HFFc6 (cell line): ENCODE measurements at regions not wholly inside any gene's neighbourhood (a gene's known extent, or its start where the extent isn't known, plus 50 kb on each side); places are given as distances from the start of the nearest gene placed in this dataset.

Source experiments
- DNase-seq: peaks from one replicate; pipeline ENCODE4 v3.0.0-alpha.2; 2018
- H3K27ac Mint-ChIP-seq: 2 replicates; pipeline ENCODE4 v1.8.0; 2020; ENCODE audit warnings: mild to moderate bottlenecking, mixed read lengths
- H3K27me3 Mint-ChIP-seq: 2 replicates; pipeline ENCODE4 v1.8.0; 2021; ENCODE audit warnings: mild to moderate bottlenecking, moderate library complexity, mixed read lengths; ENCODE audit not compliant: insufficient read depth
- H3K36me3 Mint-ChIP-seq: 2 replicates; pipeline ENCODE4 v1.8.0; 2021; ENCODE audit warnings: low read depth, mixed read lengths
- H3K4me1 Mint-ChIP-seq: 2 replicates; pipeline ENCODE4 v1.8.0; 2020; ENCODE audit warnings: low read depth, mixed read lengths
- H3K4me3 Mint-ChIP-seq: 2 replicates; pipeline ENCODE4 v1.8.0; 2020; ENCODE audit warnings: mild to moderate bottlenecking, moderate library complexity, mixed read lengths
- H3K9me3 Mint-ChIP-seq: 2 replicates; pipeline ENCODE4 v1.8.0; 2020; ENCODE audit warnings: mild to moderate bottlenecking, mixed read lengths
- TF ChIP-seq, protein P1 (sequence below): fragments of 200-600 bp; sonication (generic); IDR thresholded peaks from 2 replicates; pipeline ENCODE4 v1.5.0; 2021; ENCODE audit warnings: antibody characterized with exemption, mild to moderate bottlenecking

DNA sequence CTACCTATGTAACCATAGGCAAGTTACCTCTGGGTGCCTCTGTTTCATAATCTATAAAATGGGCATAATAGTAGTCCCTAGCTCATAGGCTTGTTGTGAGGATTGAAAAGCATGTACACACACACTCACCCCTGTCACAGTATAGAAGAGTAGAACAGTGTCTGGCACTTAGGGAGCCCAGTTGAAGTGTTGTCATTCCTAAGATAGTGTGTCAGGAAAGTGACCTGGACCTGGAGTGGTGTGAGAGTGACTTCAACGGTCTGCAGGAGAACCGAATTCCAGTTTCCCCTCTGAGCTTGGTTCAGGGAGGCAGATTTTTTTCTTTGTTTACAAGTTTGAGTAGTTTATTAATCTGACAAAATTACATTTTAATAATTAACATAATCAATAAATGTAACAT, 229.9 kb upstream of the MAP3K7 start:
- H3K36me3 Mint-ChIP-seq: no peaks in the 10 kb centered on the region

DNA sequence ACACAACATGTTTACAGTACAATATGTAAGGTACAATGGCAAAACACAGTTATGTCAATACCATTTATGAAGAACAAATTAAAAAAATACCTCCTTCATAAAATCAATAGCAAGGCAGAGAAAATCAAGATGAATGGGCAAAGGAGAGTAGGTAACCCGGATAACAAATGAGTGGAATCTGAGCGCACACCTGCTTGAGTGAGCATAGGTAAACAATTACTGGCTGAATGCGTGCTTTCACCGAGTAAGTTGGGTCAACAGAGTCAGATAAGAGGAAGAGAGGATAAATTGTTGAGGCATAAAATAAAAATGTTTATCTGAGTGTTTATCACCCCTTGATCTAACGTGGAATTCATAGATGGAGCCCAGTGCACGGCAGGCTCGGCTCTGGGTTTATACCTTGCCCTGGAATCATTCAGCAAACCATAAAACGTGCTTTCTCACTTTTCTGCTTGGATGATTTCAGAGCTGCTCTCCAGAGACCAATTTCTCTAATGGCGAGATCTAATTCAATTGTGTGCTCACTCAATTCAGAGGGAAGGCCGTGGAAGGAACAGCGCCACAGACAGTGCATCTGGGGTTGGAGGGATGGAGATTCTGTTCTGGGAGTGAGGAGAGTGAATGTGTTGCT, 224.8 kb upstream of the MAP3K7 start:
- no peak overlapping the region for H3K4me3 Mint-ChIP-seq
- peaks cover 36% of the 10 kb centered on the region for H3K9me3 Mint-ChIP-seq
- H3K27ac Mint-ChIP-seq: no peak overlapping the region
- no peak for DNase-seq
- peaks cover 1% of the 10 kb centered on the region; the same call in 1 of the 2 replicates for H3K27me3 Mint-ChIP-seq
- no peaks in the 10 kb centered on the region for H3K36me3 Mint-ChIP-seq
- no peaks in the 10 kb centered on the region for H3K4me1 Mint-ChIP-seq
- TF ChIP-seq, protein P1, sequence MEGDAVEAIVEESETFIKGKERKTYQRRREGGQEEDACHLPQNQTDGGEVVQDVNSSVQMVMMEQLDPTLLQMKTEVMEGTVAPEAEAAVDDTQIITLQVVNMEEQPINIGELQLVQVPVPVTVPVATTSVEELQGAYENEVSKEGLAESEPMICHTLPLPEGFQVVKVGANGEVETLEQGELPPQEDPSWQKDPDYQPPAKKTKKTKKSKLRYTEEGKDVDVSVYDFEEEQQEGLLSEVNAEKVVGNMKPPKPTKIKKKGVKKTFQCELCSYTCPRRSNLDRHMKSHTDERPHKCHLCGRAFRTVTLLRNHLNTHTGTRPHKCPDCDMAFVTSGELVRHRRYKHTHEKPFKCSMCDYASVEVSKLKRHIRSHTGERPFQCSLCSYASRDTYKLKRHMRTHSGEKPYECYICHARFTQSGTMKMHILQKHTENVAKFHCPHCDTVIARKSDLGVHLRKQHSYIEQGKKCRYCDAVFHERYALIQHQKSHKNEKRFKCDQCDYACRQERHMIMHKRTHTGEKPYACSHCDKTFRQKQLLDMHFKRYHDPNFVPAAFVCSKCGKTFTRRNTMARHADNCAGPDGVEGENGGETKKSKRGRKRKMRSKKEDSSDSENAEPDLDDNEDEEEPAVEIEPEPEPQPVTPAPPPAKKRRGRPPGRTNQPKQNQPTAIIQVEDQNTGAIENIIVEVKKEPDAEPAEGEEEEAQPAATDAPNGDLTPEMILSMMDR: no peak

More for the DNA sequence above, 229.9 kb upstream of the MAP3K7 start:
- no peak for DNase-seq
- peaks cover 1% of the 10 kb centered on the region; the same call in 1 of the 2 replicates for H3K27me3 Mint-ChIP-seq
- TF ChIP-seq, protein P1: no peak
- no peak overlapping the region for H3K27ac Mint-ChIP-seq
- no peak overlapping the region for H3K4me3 Mint-ChIP-seq
- no peaks in the 10 kb centered on the region for H3K4me1 Mint-ChIP-seq
- H3K9me3 Mint-ChIP-seq: peaks cover 30% of the 10 kb centered on the region

DNA sequence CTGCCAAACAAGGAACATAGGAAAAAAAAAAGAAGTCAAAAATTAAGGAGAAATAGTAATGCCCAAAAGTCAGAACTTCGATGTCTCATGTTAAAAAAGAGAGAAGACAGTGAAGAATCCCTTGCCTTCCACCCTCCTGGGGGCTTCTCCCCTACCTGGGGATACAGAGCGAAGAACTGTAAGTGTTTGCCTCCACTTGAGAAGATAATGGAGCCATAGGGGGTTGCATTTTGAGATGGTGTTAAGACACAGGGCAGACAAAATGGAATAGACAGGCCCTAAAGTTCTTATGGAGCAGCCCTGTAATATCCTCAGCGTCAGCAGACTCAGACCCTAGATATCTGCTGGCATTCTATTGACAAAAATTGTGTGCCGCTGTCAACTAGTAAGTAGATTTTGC, 222.2 kb upstream of the MAP3K7 start:
- Mint-ChIP-seq H3K9me3 (peaks cover 23% of the 10 kb centered on the region), H3K4me1 (no peaks in the 10 kb centered on the region), H3K27ac (no peak overlapping the region), H3K36me3 (no peaks in the 10 kb centered on the region), H3K4me3 (no peak overlapping the region), H3K27me3 (no peaks in the 10 kb centered on the region)
- TF ChIP-seq, protein P1: no peak
- no peak for DNase-seq

DNA sequence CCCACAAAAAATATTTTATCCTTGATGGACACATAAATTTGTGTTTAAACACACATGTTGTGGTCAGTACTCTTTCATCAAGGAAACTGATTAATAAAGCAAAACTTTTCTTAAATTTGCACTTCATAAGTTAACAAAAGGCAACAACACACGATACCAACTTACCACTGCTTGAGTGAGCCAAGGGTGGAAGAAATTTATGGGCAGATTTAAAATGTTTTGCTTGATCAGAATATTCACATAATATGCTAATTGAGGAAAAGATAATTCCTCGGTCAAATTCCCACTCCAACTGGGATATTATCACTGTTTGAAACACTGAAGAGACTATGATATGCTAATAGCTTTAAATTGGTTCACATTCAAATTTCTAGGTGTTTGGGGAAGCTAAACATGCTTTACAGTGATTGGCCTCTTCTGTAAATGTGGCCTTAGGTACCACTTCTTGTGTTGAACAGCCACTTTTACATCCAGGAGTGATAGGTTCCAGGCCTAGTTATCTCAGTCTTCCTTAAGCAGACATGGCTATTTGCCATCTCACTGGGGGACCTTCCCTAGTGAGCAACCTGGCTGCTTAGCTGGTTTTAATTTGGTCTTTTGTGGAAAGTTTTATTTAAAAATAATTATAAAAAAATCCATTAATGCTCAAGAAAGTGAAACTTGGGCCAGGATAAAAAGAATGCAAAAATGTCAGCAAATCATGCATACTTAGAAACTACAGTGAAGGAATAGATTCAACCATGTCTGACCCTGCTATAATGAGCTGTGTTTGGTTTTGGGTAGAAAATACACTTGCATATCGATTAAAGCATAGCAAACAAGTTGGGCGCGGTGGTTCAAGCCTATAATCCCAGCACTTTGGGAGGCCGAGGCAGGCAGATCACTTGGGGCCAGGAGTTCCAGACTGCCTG, 221.2 kb upstream of the MAP3K7 start:
- DNase-seq: no peak
- TF ChIP-seq, protein P1: no peak
- Mint-ChIP-seq H3K9me3 (peaks cover 13% of the 10 kb centered on the region; the same call in 1 of the 2 replicates), H3K27me3 (no peaks in the 10 kb centered on the region), H3K4me3 (no peak overlapping the region), H3K36me3 (no peaks in the 10 kb centered on the region), H3K27ac (no peak overlapping the region), H3K4me1 (no peaks in the 10 kb centered on the region)

DNA sequence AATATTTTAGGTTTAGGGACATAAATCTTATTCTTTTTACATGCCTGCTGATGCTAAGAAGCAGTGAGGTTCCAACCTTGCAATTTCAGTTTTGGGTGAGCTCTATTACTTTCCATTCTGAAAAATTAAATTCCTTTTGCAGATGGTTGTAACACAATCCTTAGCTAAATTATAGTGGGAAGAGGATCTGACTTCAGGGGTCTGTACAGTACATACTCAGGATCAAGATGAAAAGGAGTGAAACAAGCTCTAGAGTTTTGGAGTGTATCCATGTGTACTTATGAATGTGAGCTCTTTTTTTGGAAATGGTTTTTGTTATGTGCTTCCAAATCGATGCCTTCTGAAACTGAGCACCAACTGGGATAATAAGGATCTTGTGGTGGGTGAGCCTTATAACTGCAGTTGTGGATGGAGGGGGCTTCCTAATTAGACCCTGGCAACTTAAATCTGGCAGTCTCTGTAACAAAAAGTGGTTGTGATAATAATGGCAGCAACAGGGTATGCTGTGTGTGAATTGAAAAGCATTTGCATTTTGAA, 218.8 kb upstream of the MAP3K7 start:
- Mint-ChIP-seq H3K4me1 (no peaks in the 10 kb centered on the region), H3K36me3 (no peaks in the 10 kb centered on the region), H3K9me3 (peaks cover 12% of the 10 kb centered on the region), H3K27ac (no peak overlapping the region), H3K27me3 (no peaks in the 10 kb centered on the region; the same call in 1 of the 2 replicates), H3K4me3 (no peak overlapping the region)
- no peak for DNase-seq
- TF ChIP-seq, protein P1: no peak
